Pons (tissue), 1 donor: ENCODE measurements at regions not wholly inside any gene's neighbourhood (a gene's known extent, or its start where the extent isn't known, plus 50 kb on each side); places are given as distances from the start of the nearest gene placed in this dataset.
"Not testable (repeated sequence)": the region's sequence is repeated elsewhere in the genome, so short reads cannot be mapped to it uniquely, and the experiment has no call there.

Source experiments
- DNase-seq: peaks from one replicate; pipeline ENCODE4 v3.0.0-alpha.2; 2016; ENCODE audit warnings: low spot score

GRCh38 chr1:116851189-116851588, 58.5 kb upstream of the PTGFRN start:
- not testable (repeated sequence) for DNase-seq

GRCh38 chr1:116851846-116852245, 57.9 kb upstream of the PTGFRN start:
- no peak for DNase-seq

GRCh38 chr1:116852367-116852766, 57.3 kb upstream of the PTGFRN start:
- DNase-seq = no peak

GRCh38 chr1:116852910-116853309, 56.8 kb upstream of the PTGFRN start:
- no peak for DNase-seq

GRCh38 chr1:116853680-116854402, 55.9 kb upstream of the PTGFRN start:
- peak; percentile 39 for DNase-seq

- no peak for DNase-seq
Observed at GRCh38 chr1:116854403-116854690, 55.4 kb upstream of the PTGFRN start.

- no peak for DNase-seq
Observed at GRCh38 chr1:116854716-116855115, 55.0 kb upstream of the PTGFRN start.

- peak; percentile 56 for DNase-seq
Observed at GRCh38 chr1:116855191-116855619, 54.5 kb upstream of the PTGFRN start.

- DNase-seq = no peak
Observed at GRCh38 chr1:116855773-116856201, 53.9 kb upstream of the PTGFRN start.

GRCh38 chr1:116856312-116856711, 53.4 kb upstream of the PTGFRN start:
- no peak for DNase-seq

- DNase-seq = no peak
Observed at GRCh38 chr1:116857092-116857491, 52.6 kb upstream of the PTGFRN start.
